Naive thymus-derived CD8-positive, alpha-beta T cell (primary cell): ENCODE measurements at regions not wholly inside any gene's neighbourhood (a gene's known extent, or its start where the extent isn't known, plus 50 kb on each side); places are given as distances from the start of the nearest gene placed in this dataset.

Source experiments
- ATAC-seq, 2 donors: fragments of 150-1000 bp; cut with Tn5 transposase in 1 of 2; sonication (Bioruptor Pico), chemical (Tn5 transposase) in 1 of 2; 1 replicate in 1 of 2; 2 replicates in 1 of 2; pipeline ENCODE4 v1.10.0; 2021; ENCODE audit warnings: mild to moderate bottlenecking in 2 of 2, moderate library complexity in 2 of 2
- POLR2A ChIA-PET: fragments of 350-600 bp; sonication (Branson Sonifier 250); formaldehyde crosslinking; loops from one replicate; lab custom pipeline; 2021; ENCODE audit warnings: antibody characterized with exemption; lab: Charles Lee
- DNase-seq, 10 donors: peaks; one replicate each; pipeline versions ENCODE4 v3.0.0 to v3.0.0-alpha.2; 2020 to 2022
- H3K27ac Mint-ChIP-seq, 10 donors: one replicate each; pipeline ENCODE4 v1.8.0; 2020 to 2022; ENCODE audit warnings: mild to moderate bottlenecking in 10 of 10, mixed read lengths in 10 of 10, moderate library complexity in 4 of 10, inconsistent platforms in 1 of 10
- H3K27me3 Mint-ChIP-seq, 5 donors: one replicate each; pipeline ENCODE4 v1.8.0; 2021 to 2022; ENCODE audit warnings: mixed read lengths in 5 of 5
- H3K36me3 Mint-ChIP-seq, 3 donors: one replicate each; pipeline ENCODE4 v1.8.0; 2020 to 2022; ENCODE audit warnings: mixed read lengths in 3 of 3, mild to moderate bottlenecking in 2 of 3, inconsistent platforms in 1 of 3
- H3K4me1 Mint-ChIP-seq, 4 donors: one replicate each; pipeline ENCODE4 v1.8.0; 2021 to 2022; ENCODE audit warnings: mixed read lengths in 4 of 4
- H3K4me3 Mint-ChIP-seq, 10 donors: one replicate each; pipeline ENCODE4 v1.8.0; 2020 to 2022; ENCODE audit warnings: mild to moderate bottlenecking in 10 of 10, mixed read lengths in 10 of 10, moderate library complexity in 6 of 10, inconsistent platforms in 1 of 10
- H3K9me3 Mint-ChIP-seq, 9 donors: one replicate each; pipeline ENCODE4 v1.8.0; 2020 to 2022; ENCODE audit warnings: mixed read lengths in 9 of 9, mild to moderate bottlenecking in 3 of 9, inconsistent platforms in 1 of 9, moderate library complexity in 1 of 9

DNA sequence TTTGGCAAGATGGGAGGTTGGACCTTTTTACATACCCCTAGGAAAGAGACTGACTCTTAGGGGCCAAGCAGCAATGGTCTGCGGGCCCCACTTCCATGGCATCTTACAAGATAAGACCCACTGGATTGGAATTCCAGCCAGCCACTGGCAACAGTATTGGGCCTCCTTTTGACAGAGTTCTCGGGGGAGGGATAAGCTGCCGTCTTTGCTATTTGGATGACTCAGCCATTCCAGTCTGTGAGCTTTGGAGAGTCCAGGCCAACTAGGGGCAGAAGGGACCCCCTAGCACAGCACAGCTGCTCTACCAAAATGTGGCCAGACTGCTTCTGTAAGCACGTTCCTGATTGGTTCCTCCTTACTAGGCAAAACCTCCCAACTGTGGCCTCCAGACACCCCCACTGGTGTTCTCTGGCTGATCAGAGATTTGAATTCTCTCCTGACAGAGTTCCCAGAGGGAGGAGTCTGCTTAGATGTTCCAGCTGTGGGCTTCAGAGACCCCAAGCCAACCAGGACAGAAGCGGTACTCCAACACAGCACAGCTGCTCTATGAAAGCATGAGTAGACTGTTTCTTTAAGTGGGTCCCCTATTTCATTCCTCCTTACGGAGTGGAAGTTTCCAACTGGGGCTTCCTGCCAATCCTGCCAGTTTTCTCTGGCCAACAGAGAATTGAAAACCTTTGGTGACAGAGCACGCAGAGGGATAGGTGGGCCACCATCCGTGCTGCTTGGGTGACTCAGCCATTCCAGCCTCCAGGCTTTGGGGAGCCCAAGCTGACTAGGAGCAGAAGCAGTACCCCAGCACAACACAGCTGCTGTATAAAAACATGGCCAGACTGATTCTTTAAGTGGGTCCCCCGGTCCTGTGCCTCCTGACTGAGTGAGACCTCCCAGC lies 672.1 kb upstream of the RIOK2 start:
- Mint-ChIP-seq H3K4me1 (no peaks in the 10 kb centered on the region), H3K27ac (no peak overlapping the region), H3K36me3 (no peaks in the 10 kb centered on the region), H3K4me3 (no peak overlapping the region), H3K27me3 (peaks cover 0 to 4% (median 0%) of the 10 kb centered on the region in 5 donors), H3K9me3 (peaks cover 3 to 69% (median 18%) of the 10 kb centered on the region in 9 donors)
- DNase-seq (no peak), ATAC-seq (no peak)
- POLR2A ChIA-PET: no interaction called here

DNA sequence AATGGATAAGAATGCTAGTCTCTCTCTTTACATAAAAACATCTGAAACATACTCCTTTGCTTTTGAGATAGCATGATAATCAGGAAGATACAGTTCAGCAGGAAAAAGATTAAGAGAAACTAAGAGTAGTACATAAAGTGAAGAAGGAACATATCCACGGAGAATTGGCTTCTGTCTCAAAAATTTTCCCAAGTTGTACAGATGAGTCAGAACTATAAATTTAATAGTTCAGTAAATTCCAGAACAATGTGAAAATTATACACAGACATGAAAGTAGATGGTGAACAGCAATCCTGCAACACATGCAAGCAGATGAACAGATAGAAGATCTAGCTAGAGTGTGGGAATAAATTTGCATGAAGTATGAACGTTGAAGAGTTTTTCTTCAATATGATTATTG lies 691.4 kb upstream of the RIOK2 start:
- POLR2A ChIA-PET: no interaction called here
- Mint-ChIP-seq H3K27me3 (peaks cover 0 to 3% (median 0%) of the 10 kb centered on the region in 5 donors), H3K9me3 (peaks cover 0 to 28% (median 2%) of the 10 kb centered on the region in 9 donors), H3K27ac (no peak overlapping the region), H3K4me3 (no peak overlapping the region), H3K4me1 (no peaks in the 10 kb centered on the region), H3K36me3 (no peaks in the 10 kb centered on the region)
- DNase-seq (no peak), ATAC-seq (no peak)

DNA sequence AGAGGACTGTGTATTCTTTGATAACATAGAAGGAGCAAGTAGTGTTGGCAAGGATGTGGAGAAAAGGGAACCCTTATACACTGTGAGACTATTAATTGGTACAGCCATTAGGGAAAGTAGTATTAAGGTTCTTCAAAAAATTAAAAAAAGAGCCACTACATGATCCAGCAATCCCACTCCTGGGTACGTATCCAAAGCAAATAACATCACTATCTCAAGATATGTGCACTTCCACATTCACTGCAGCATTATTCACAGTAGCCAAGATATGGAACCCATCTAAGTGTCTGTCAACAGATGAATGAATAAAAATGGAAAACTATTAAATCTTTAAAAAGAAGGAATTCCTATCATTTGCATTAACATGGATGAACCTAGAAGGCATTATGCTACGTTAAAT lies 693.2 kb upstream of the RIOK2 start:
- ATAC-seq (no peak), DNase-seq (no peak)
- H3K9me3 Mint-ChIP-seq: peaks cover 0 to 21% (median 0%) of the 10 kb centered on the region in 9 donors
- H3K4me1 Mint-ChIP-seq: no peaks in the 10 kb centered on the region
- H3K4me3 Mint-ChIP-seq: no peak overlapping the region
- H3K27me3 Mint-ChIP-seq: peaks cover 0 to 3% (median 0%) of the 10 kb centered on the region in 5 donors
- H3K27ac Mint-ChIP-seq: no peak overlapping the region
- POLR2A ChIA-PET: no interaction called here
- no peaks in the 10 kb centered on the region for H3K36me3 Mint-ChIP-seq

DNA sequence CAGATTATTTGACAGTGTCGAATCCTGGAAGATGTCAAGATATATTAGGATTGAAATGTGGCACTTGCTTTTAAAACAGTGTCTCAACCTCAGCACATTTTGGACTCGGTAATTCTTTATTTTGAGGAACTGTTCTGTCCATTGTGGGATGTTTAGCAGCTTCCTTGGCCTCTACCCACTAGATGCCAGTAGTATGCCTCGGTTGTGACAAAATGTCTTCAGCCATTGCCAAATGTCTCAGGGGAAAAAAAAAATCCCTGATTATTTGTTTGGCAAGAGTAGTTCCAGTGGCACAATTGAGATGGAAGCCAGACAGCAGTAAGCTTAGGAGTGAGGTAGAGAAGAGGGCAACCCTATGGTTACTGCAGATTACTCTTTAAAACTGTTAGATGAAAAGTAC lies 694.5 kb upstream of the RIOK2 start:
- ATAC-seq: no peak

DNA sequence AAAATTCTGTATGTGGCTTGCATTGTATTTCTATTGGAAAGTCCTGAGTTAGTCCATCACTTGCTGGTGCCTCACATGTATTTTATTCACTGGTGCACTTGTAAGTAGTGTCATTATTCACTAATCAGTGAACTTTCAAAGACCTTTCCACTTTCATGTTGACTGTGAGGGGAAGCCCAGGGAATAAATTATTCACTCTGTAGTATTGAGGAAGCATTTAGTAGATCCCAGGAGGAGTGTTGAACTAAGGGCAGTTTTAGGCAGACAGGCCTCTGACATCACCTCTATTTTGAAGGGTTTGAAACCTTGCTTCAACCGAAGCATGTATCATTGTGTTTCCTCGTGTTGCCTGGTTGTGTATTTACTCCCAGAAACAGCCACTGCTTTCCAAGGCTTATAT lies 705.4 kb upstream of the RIOK2 start:
- POLR2A ChIA-PET: no interaction called here
- no peaks in the 10 kb centered on the region for H3K27me3 Mint-ChIP-seq
- no peaks in the 10 kb centered on the region for H3K4me1 Mint-ChIP-seq
- no peaks in the 10 kb centered on the region for H3K36me3 Mint-ChIP-seq
- DNase-seq (no peak), ATAC-seq (no peak)
- peaks cover 0 to 11% (median 3%) of the 10 kb centered on the region in 9 donors for H3K9me3 Mint-ChIP-seq
- no peak overlapping the region for H3K27ac Mint-ChIP-seq
- H3K4me3 Mint-ChIP-seq: no peak overlapping the region

More for the DNA sequence above, 694.5 kb upstream of the RIOK2 start:
- DNase-seq: no peak
- Mint-ChIP-seq H3K27me3 (peaks cover 0 to 3% (median 0%) of the 10 kb centered on the region in 5 donors), H3K4me3 (no peak overlapping the region), H3K36me3 (no peaks in the 10 kb centered on the region), H3K4me1 (no peaks in the 10 kb centered on the region), H3K27ac (no peak overlapping the region), H3K9me3 (peaks cover 0 to 9% (median 0%) of the 10 kb centered on the region in 9 donors)
- POLR2A ChIA-PET: interaction anchor here (0.7 kb wide), 1 partner anchor 341 kb away, joined by 3 read pairs; no protein-coding TSS in a partner anchor

DNA sequence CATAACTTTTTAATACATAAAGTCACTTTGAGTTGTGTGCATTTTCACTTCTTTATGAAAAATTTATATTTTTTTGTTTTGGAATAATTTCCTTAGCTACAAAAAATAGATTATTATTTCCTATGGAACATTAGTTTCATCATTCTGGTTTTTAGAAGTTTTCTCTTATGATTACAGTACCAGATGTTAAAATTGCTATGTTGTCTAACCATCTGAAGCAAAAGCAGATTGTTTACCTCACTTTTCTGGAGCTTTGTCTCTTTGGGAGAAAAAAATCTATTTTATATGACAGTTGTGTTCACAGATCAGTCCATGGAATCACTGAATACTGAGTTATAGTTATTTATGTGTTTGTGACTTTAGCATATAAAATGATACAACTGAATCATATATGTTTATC lies 708.9 kb upstream of the RIOK2 start:
- Mint-ChIP-seq H3K4me1 (no peaks in the 10 kb centered on the region), H3K4me3 (no peak overlapping the region), H3K9me3 (peaks cover 0 to 14% (median 3%) of the 10 kb centered on the region in 9 donors), H3K27me3 (no peaks in the 10 kb centered on the region), H3K36me3 (no peaks in the 10 kb centered on the region), H3K27ac (no peak overlapping the region)
- ATAC-seq (no peak), DNase-seq (no peak)
- POLR2A ChIA-PET: no interaction called here

DNA sequence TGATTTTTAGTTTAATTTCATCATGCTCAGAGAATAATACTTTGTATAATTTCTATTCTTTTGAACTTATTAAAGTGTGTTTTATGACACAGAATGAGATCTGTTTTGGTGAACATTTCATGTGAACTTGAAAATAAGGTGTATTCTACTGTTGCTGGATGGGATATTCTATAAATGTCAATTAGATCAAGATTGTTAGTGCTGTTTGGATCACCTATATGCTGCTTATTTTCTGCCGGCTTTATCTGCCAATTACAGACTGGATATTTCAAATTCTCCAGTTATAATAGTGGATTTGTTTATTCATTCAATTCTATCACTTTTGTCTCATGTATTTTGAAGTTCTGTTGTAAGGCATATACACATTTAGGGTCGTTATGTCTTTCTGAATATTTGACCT lies 720.7 kb upstream of the RIOK2 start:
- POLR2A ChIA-PET: no interaction called here
- no peaks in the 10 kb centered on the region for H3K4me1 Mint-ChIP-seq
- H3K9me3 Mint-ChIP-seq: peaks cover 0 to 38% (median 14%) of the 10 kb centered on the region in 9 donors
- H3K4me3 Mint-ChIP-seq: no peak overlapping the region
- ATAC-seq (no peak), DNase-seq (no peak)
- H3K27ac Mint-ChIP-seq: no peak overlapping the region
- no peaks in the 10 kb centered on the region for H3K36me3 Mint-ChIP-seq
- H3K27me3 Mint-ChIP-seq: peaks cover 0 to 3% (median 0%) of the 10 kb centered on the region in 5 donors

DNA sequence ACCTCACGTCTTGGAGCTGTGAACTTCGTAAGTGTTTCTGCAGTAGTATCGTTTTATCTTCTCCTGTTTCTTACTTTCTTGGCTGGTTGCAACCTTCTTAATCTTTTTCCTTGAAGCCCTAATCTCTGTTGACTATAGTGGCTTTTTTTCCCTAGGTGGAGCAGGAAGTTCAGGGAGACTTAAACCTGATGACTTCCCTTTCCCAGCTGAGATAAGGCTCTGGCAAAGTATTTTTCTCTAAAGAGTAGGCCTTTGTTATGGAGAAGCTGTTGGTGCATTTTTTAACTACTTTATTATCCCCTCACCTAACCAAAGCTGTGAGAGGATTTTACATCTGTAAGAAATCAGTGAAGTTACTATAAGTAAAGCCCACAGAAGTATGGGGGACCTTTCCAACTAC lies 723.1 kb upstream of the RIOK2 start:
- ATAC-seq (no peak), DNase-seq (no peak)
- no peaks in the 10 kb centered on the region for H3K36me3 Mint-ChIP-seq
- no peak overlapping the region for H3K4me3 Mint-ChIP-seq
- POLR2A ChIA-PET: no interaction called here
- H3K27ac Mint-ChIP-seq: no peak overlapping the region
- H3K4me1 Mint-ChIP-seq: no peaks in the 10 kb centered on the region
- H3K27me3 Mint-ChIP-seq: peaks cover 0 to 3% (median 0%) of the 10 kb centered on the region in 5 donors
- peaks cover 0 to 22% (median 8%) of the 10 kb centered on the region in 9 donors for H3K9me3 Mint-ChIP-seq

DNA sequence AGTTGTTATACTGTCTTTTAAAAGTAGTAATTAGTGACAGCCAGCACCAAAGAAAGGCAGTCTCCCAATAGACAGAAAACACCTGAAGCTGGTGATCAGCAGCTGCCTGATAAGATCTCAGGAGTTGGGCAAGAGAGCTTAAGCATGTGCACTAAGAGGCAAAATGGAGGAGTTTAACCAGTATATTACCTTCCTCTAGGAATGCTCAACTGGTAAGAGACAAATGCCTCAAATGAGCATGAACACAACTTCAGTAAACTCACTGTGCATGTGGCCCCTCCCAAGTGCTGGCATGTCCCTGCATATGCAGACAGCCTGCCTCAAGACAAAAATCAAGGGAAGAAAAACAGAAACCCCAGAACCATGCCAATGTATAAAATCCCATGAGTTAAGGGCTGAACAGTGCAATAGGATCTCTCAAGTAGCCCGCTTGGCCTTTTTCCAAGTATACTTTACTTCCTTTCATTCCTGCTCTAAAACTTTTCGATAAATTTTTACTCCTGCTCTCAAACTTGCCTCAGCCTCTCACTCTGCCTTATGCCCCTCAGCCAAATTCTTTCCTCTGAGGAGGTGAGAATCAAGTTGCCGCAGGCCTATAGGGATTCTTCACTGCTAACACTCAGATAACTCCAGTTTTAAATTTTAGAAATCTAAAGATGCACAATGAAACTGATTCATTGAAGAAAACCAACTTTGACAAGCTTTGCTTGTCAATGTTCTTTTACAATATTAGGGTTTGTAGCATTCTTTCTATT lies 724.8 kb upstream of the RIOK2 start:
- ATAC-seq (no peak), DNase-seq (no peak)
- Mint-ChIP-seq H3K27me3 (no peaks in the 10 kb centered on the region), H3K9me3 (peaks cover 0 to 12% (median 6%) of the 10 kb centered on the region in 9 donors), H3K4me1 (no peaks in the 10 kb centered on the region), H3K4me3 (no peak overlapping the region), H3K27ac (no peak overlapping the region), H3K36me3 (no peaks in the 10 kb centered on the region)
- POLR2A ChIA-PET: no interaction called here

DNA sequence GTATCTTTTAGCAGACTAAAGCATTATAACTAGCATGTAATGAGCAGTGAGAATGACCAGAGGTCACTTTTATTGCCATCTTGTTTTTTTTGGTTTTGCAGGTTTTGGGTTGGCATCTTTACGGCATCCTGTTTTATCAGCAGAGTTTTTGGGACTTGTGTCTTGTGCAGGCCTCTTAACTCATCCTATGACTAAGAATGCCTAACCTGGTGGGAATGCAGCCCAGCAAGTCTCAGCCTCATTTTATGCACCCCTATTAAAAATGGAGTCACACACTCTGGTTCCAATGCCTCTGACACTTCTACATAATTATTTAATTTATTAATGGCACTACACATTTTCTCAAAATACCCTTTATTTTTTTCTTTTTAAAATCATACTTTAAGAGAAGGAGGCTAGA lies 726.5 kb upstream of the RIOK2 start:
- Mint-ChIP-seq H3K4me3 (no peak overlapping the region), H3K4me1 (no peaks in the 10 kb centered on the region), H3K27me3 (no peaks in the 10 kb centered on the region), H3K27ac (no peak overlapping the region), H3K36me3 (no peaks in the 10 kb centered on the region), H3K9me3 (peaks cover 0 to 5% (median 0%) of the 10 kb centered on the region in 9 donors)
- DNase-seq (no peak), ATAC-seq (no peak)
- POLR2A ChIA-PET: no interaction called here

DNA sequence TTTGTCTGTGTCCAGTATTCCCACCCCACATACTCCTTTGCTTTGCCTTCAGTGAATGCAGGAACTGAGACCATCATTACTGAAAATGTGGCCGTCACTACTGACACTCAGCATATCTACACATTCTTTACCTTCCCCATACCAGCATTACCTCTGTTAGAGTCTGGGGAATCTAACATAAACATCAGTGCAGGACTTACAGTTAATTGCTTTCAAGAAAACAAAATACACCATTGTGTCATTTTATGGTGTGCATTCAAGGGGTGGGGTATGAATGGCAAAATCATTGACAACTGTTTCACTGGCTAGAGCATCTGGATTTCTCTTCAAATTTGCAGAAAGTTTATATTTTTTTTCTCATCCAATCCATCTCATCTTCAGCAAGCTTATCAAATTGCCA lies 731.4 kb upstream of the RIOK2 start:
- no peak for ATAC-seq
- Mint-ChIP-seq H3K36me3 (no peaks in the 10 kb centered on the region), H3K27ac (no peak overlapping the region), H3K4me3 (no peak overlapping the region), H3K9me3 (peaks cover 0 to 2% (median 0%) of the 10 kb centered on the region in 9 donors), H3K4me1 (no peaks in the 10 kb centered on the region), H3K27me3 (no peaks in the 10 kb centered on the region)
- DNase-seq: no peak
- POLR2A ChIA-PET: no interaction called here

DNA sequence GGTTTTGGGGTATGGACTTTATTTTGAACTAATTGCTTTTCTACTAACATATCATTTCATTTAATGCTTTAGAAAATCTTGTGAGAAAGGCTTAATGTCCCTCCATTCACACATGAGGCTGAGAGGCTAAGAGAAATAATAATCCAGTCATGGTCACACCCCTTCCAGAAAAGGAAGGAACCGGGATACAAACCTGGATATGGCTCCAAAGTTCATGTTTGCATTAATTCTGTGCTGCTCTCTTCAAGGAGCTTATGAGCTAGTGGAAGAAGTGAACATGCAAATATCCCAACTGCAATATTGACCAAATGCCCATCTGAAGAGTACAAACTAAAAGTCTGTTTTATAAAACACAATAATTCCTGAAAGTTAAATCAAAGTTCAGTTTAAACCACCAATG lies 732.1 kb upstream of the RIOK2 start:
- Mint-ChIP-seq H3K9me3 (peaks cover 0 to 2% (median 0%) of the 10 kb centered on the region in 9 donors), H3K4me3 (no peak overlapping the region), H3K4me1 (no peaks in the 10 kb centered on the region), H3K36me3 (no peaks in the 10 kb centered on the region), H3K27ac (no peak overlapping the region), H3K27me3 (no peaks in the 10 kb centered on the region)
- no peak for ATAC-seq
- DNase-seq: no peak
- POLR2A ChIA-PET: no interaction called here

DNA sequence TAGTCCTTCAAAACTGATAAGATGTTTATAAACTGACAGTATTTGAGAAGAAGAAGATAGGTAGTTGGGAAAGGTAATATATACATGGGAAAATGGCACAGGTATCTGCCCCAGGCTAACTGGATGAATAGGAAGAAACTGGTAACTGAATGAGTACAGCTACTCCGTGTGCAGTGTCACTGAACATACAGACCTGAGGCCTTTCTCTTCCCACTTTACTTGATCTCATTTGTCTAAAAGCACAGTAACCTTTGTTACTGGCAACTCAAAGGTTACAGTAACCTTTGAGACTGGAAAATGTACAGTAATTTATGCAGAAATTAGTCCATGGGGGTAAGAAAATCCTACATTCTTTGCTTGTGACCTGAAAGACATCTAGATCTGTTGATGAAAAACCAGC lies 735.0 kb upstream of the RIOK2 start:
- no peaks in the 10 kb centered on the region for H3K36me3 Mint-ChIP-seq
- DNase-seq (no peak), ATAC-seq (no peak)
- POLR2A ChIA-PET: no interaction called here
- no peak overlapping the region for H3K27ac Mint-ChIP-seq
- H3K4me3 Mint-ChIP-seq: no peak overlapping the region
- no peaks in the 10 kb centered on the region for H3K27me3 Mint-ChIP-seq
- H3K9me3 Mint-ChIP-seq: peaks cover 0 to 4% (median 0%) of the 10 kb centered on the region in 9 donors
- H3K4me1 Mint-ChIP-seq: no peaks in the 10 kb centered on the region
